K562 (cell line): ENCODE measurements at regions not wholly inside any gene's neighbourhood (a gene's known extent, or its start where the extent isn't known, plus 50 kb on each side); places are given as distances from the start of the nearest gene placed in this dataset.

Experiments
- ATAC-seq: fragments of 200-7000 bp; cut with Tn5 transposase; 3 replicates; pipeline ENCODE4 v1.9.1; 2020; ENCODE audit warnings: moderate library complexity
- BruUV-seq: library from RNA; stranded (reverse); fragments of 400-500 nt; replicated peaks from 2 replicates; lab custom pipeline; 2021; lab: Mats Ljungman, UMichigan
- CTCF ChIA-PET: fragments of 300-600 bp; formaldehyde crosslinking; extraction: SDS; loops from one replicate; lab custom pipeline; 2021; ENCODE audit warnings: low intra/inter-chr PET ratio; lab: Yijun Ruan, JAX
- POLR2A ChIA-PET: fragments of 300-600, 350-650 bp; sonication (Branson Sonifier 250); formaldehyde crosslinking; extraction: SDS; loops from one replicate; lab custom pipeline; 2021; ENCODE audit warnings: antibody characterized with exemption, inconsistent platforms; lab: Yijun Ruan, JAX
- DNase-seq, 4 experiments: peaks; one replicate each; pipeline versions ENCODE4 v3.0.0 to v3.0.0-alpha.2; 2011 to 2018; ENCODE audit warnings: low spot score in 3 of 4, mixed read lengths in 3 of 4; ENCODE audit errors: extremely low read depth in 1 of 4
- FAIRE-seq: peaks from 2 replicates; lab custom pipeline; 2011; peaks lifted over from hg19 to GRCh38; lab: Jason Lieb, UNC
- H2AFZ ChIP-seq: 2 replicates; pipeline ENCODE4 v1.6.0; 2011; ENCODE audit warnings: low read depth, low read length, control low read depth, inconsistent platforms
- H3K27ac ChIP-seq: fragments of 200-600 bp; 3 replicates; pipeline ENCODE4 v1.8.0; 2011; ENCODE audit warnings: low read depth, mild to moderate bottlenecking, control low read depth, inconsistent platforms, low read length, moderate library complexity, mixed read lengths; ENCODE audit errors: extremely low read depth
- H3K27me3 ChIP-seq, 2 experiments: fragments of 300-600 bp in 1 of 2; 2 replicates in 1 of 2; 3 replicates in 1 of 2; pipeline versions ENCODE4 v1.6.0 to v1.8.0; 2011; ENCODE audit warnings: inconsistent platforms in 2 of 2, low read length in 2 of 2, mild to moderate bottlenecking in 1 of 2, mixed read lengths in 1 of 2, moderate library complexity in 1 of 2; ENCODE audit not compliant: control insufficient read depth in 2 of 2, insufficient read depth in 2 of 2
- H3K36me3 ChIP-seq: fragments of 300-600 bp; 3 replicates; pipeline ENCODE4 v1.8.0; 2011; ENCODE audit warnings: mild to moderate bottlenecking, low read length, inconsistent platforms; ENCODE audit not compliant: control insufficient read depth, insufficient read depth
- H3K4me1 ChIP-seq, 2 experiments: fragments of 200-600 bp in 1 of 2; replicated peaks in 1 of 2; 2 replicates in 1 of 2; 3 replicates in 1 of 2; pipeline versions ENCODE4 v1.5.1 to v1.8.0; 2011; ENCODE audit warnings: inconsistent platforms in 2 of 2, low read length in 2 of 2, mild to moderate bottlenecking in 1 of 2, mixed read lengths in 1 of 2, moderate library complexity in 1 of 2; ENCODE audit not compliant: control insufficient read depth in 2 of 2, insufficient read depth in 2 of 2
- H3K4me2 ChIP-seq: 2 replicates; pipeline ENCODE4 v1.6.1; 2011; ENCODE audit warnings: low read length, control low read depth, inconsistent platforms, mixed read lengths; ENCODE audit not compliant: insufficient read depth
- H3K4me3 ChIP-seq: fragments of 200-600 bp; sonication (generic), shearing (Covaris generic); 2 replicates; pipeline ENCODE4 v1.5.1; 2016; ENCODE audit warnings: control low read depth, inconsistent platforms
- H3K79me2 ChIP-seq: fragments of 200-600 bp; 3 replicates; pipeline ENCODE4 v1.8.0; 2011; ENCODE audit warnings: low read length, inconsistent platforms; ENCODE audit not compliant: control insufficient read depth, insufficient read depth
- H3K9ac ChIP-seq, 2 experiments: 2 replicates each; pipeline versions ENCODE4 v1.6.0 to v1.6.1; 2011; ENCODE audit warnings: low read depth in 2 of 2, low read length in 2 of 2, control low read depth in 1 of 2, inconsistent platforms in 1 of 2, mild to moderate bottlenecking in 1 of 2, mixed read lengths in 1 of 2; ENCODE audit not compliant: insufficient read depth in 1 of 2
- H3K9me1 ChIP-seq: one replicate; pipeline ENCODE4 v1.6.0; 2011; ENCODE audit warnings: inconsistent platforms, mild to moderate bottlenecking, low read length, moderate library complexity; ENCODE audit not compliant: control insufficient read depth, insufficient read depth
- H3K9me3 ChIP-seq: replicated peaks from 2 replicates; pipeline ENCODE4 v1.5.1; 2011; ENCODE audit warnings: low read depth, low read length, inconsistent platforms; ENCODE audit not compliant: control insufficient read depth, insufficient read depth
- H4K20me1 ChIP-seq: replicated peaks from 2 replicates; pipeline ENCODE4 v1.6.1; 2011; ENCODE audit warnings: low read length, inconsistent platforms, mixed read lengths; ENCODE audit not compliant: control insufficient read depth, insufficient read depth
- AFF1 ChIP-seq, 2 experiments: fragments of 450-650 bp; IDR thresholded peaks; 2 replicates each; pipeline ENCODE4 v1.6.1; 2018; ENCODE audit warnings: mild to moderate bottlenecking in 2 of 2, low read depth in 1 of 2; ENCODE audit not compliant: partially characterized antibody in 2 of 2
- ATF6 ChIP-seq: sonication (generic); formaldehyde crosslinking; IDR thresholded peaks from 2 replicates; pipeline ENCODE4 v1.4.0; 2020; ENCODE audit warnings: mild to moderate bottlenecking, missing genetic modification reagents
- CBFB ChIP-seq: sonication (generic); formaldehyde crosslinking; IDR thresholded peaks from 2 replicates; pipeline ENCODE4 v1.4.0; 2020; ENCODE audit warnings: mild to moderate bottlenecking, missing genetic modification reagents
- CTBP1 ChIP-seq: fragments of 450-650 bp; IDR thresholded peaks from 2 replicates; pipeline ENCODE4 v1.6.1; 2016; ENCODE audit warnings: borderline replicate concordance
- DNMT1 ChIP-seq: fragments of 450-650 bp; IDR thresholded peaks from 2 replicates; pipeline ENCODE4 v1.6.1; 2016; ENCODE audit warnings: antibody characterized with exemption, mild to moderate bottlenecking
- ETV6 ChIP-seq, 3 experiments: fragments of 150-350 bp in 1 of 3; sonication (generic) in 1 of 3; formaldehyde crosslinking in 1 of 3; IDR thresholded peaks; 2 replicates each; pipeline versions ENCODE4 v1.6.1 to v1.8.0; 2014 to 2022; ENCODE audit warnings: borderline replicate concordance in 2 of 3, low read depth in 2 of 3, antibody characterized with exemption in 1 of 3, low read length in 1 of 3, mild to moderate bottlenecking in 1 of 3, missing genetic modification reagents in 1 of 3
- GTF2A2 ChIP-seq: IDR thresholded peaks from 2 replicates; pipeline ENCODE4 v1.6.1; 2016; ENCODE audit warnings: mild to moderate bottlenecking, missing genetic modification characterization, missing compliant biosample characterization
- HLTF ChIP-seq: fragments of 450-650 bp; IDR thresholded peaks from 2 replicates; pipeline ENCODE4 v1.6.1; 2016
- ID3 ChIP-seq, 2 experiments: fragments of 250-450 bp in 1 of 2; fragments of 450-650 bp in 1 of 2; sonication (Bioruptor Pico) in 1 of 2; IDR thresholded peaks; 2 replicates each; pipeline versions ENCODE4 v1.6.1 to v1.8.0; 2016 to 2021; ENCODE audit warnings: mild to moderate bottlenecking in 2 of 2, moderate library complexity in 2 of 2, missing compliant biosample characterization in 1 of 2, missing genetic modification characterization in 1 of 2
- LEF1 ChIP-seq: fragments of 450-650 bp; IDR thresholded peaks from 2 replicates; pipeline ENCODE4 v1.6.1; 2016; ENCODE audit warnings: mild to moderate bottlenecking
- POLR2H ChIP-seq: IDR thresholded peaks from 2 replicates; pipeline ENCODE4 v1.6.1; 2016; ENCODE audit warnings: missing genetic modification characterization, low read depth, mild to moderate bottlenecking, control low read depth, missing compliant biosample characterization, moderate library complexity
- TCF7 ChIP-seq: sonication (generic); IDR thresholded peaks from 2 replicates; pipeline ENCODE4 v1.6.1; 2016; ENCODE audit warnings: antibody characterized with exemption, borderline replicate concordance
- ZEB2 ChIP-seq: fragments of 450-650 bp; IDR thresholded peaks from 2 replicates; pipeline ENCODE4 v1.6.1; 2016
- ZKSCAN8 ChIP-seq: fragments of 200-800 bp; sonication (Bioruptor generic); IDR thresholded peaks from 2 replicates; pipeline ENCODE4 v1.6.1; 2016; ENCODE audit warnings: missing genetic modification characterization, missing compliant biosample characterization
- ZNF384 ChIP-seq: IDR thresholded peaks from 2 replicates; pipeline ENCODE4 v1.6.1; 2012; ENCODE audit warnings: low read depth, low read length, improper control_type of control experiment
- ZNF584 ChIP-seq: fragments of 200-800 bp; sonication (Bioruptor generic); IDR thresholded peaks from 2 replicates; pipeline ENCODE4 v1.6.1; 2016; ENCODE audit warnings: low read depth, mild to moderate bottlenecking, missing genetic modification characterization, missing compliant biosample characterization
- ZNF586 ChIP-seq: fragments of 450-650 bp; formaldehyde crosslinking; conservative IDR thresholded peaks from 2 replicates; pipeline ENCODE4 v1.4.0; 2020; ENCODE audit warnings: mild to moderate bottlenecking, moderate library complexity
- ZNF644 ChIP-seq: fragments of 200-800 bp; sonication (Bioruptor generic); IDR thresholded peaks from 2 replicates; pipeline ENCODE4 v1.6.1; 2016; ENCODE audit warnings: low read depth, missing genetic modification characterization, missing compliant biosample characterization
- WGBS: fragments of 100-300 bp; shearing (Covaris generic); methylation state at CpG from one replicate; pipeline ENCODE4 v1.1.6; 2016; ENCODE audit warnings: low coverage, mixed read lengths; ENCODE audit not compliant: insufficient coverage; ENCODE audit errors: missing lambda C conversion rate; 5-methylcytosine and 5-hydroxymethylcytosine counted together
- in situ Hi-C: fragments of 300-500 bp; cut with MboI; formaldehyde crosslinking; loops from 4 replicates; pipeline ENCODE4 v1.15.0; 2018; ENCODE audit warnings: inconsistent platforms, mixed read lengths
- intact Hi-C: fragments of 100-400 bp; cut with micrococcal nuclease; formaldehyde crosslinking; loops from 2 replicates; pipeline ENCODE4 v1.14.2; 2022

- FAIRE-seq, result no peak
These were observed 234.0 kb upstream of the MAP2 start for GRCh38 chr2:209189893-209190292.

More at GRCh38 chr2:209189893-209190292, 234.0 kb upstream of the MAP2 start:
- CTCF ChIA-PET, result no interaction called here
- no peak overlapping the region for H3K27ac ChIP-seq
- BruUV-seq, result no TSS peak
- DNase-seq, result no peak
- no peak overlapping the region for H3K4me3 ChIP-seq
- no peaks in the 10 kb centered on the region for H3K36me3 ChIP-seq
- H3K4me2 ChIP-seq, result no peak overlapping the region
- H3K9ac ChIP-seq, result no peak overlapping the region
- H3K9me3 ChIP-seq, result no peaks in the 10 kb centered on the region
- H3K9me1 ChIP-seq, result no peaks in the 10 kb centered on the region
- H2AFZ ChIP-seq, result no peak overlapping the region
- H3K79me2 ChIP-seq, result no peaks in the 10 kb centered on the region
- 0% methylated on average over 1 of the region's 1 CpG for WGBS
- POLR2A ChIA-PET, result interaction anchor here (0.6 kb wide), 1 partner anchor 106 kb away, joined by 3 read pairs; no protein-coding TSS in a partner anchor
- in situ Hi-C loops (no loop called here), intact Hi-C loops (no loop called here)
- no peaks in the 10 kb centered on the region for H3K27me3 ChIP-seq
- no peaks in the 10 kb centered on the region for H3K4me1 ChIP-seq
- ATAC-seq, result no peak
- TF ChIP-seq GTF2A2 (tag) (no peak), CTBP1 (no peak), CBFB (CRISPR knock-in tag) (no peak), ZNF384 (no peak), POLR2H (tag) (no peak), ZNF644 (no peak), ETV6 (IDR thresholded peaks at IDR 0.05; ENCODE audit: borderline replicate concordance in 1 of 2, low read depth in 2 of 2, low read length in 1 of 2) (no peak), ETV6 (CRISPR knock-in tag; IDR thresholded peaks at IDR 0.05; ENCODE audit: borderline replicate concordance) (no peak), HLTF (no peak), ATF6 (CRISPR knock-in tag) (no peak), ZEB2 (no peak), AFF1 (IDR thresholded peaks at IDR 0.05; ENCODE audit: low read depth in 1 of 2, partially characterized antibody in 2 of 2) (no peak), ZNF584 (no peak), ID3 (CRISPR knock-in tag; IDR thresholded peaks at IDR 0.05) (no peak), ID3 (tag; IDR thresholded peaks at IDR 0.05) (no peak), TCF7 (no peak), LEF1 (no peak), ZKSCAN8 (CRISPR knock-in tag) (no peak), DNMT1 (no peak), ZNF586 (CRISPR knock-in tag) (no peak)
- no peaks in the 10 kb centered on the region for H4K20me1 ChIP-seq
